ENCODE measurements at regions not wholly inside any gene's neighbourhood (a gene's known extent, or its start where the extent isn't known, plus 50 kb on each side); places are given as distances from the start of the nearest gene placed in this dataset.

- Histone ChIP-seq H2AFZ (ENCODE audit: low read depth, low read length, poor library complexity, severe bottlenecking) (no peak overlapping the region), H3K27me3 (ENCODE audit: insufficient read depth, low read length) (no peaks in the 10 kb centered on the region), H4K20me1 (ENCODE audit: insufficient read depth) (no peaks in the 10 kb centered on the region), H3K4me3 (replicated peaks in 1 of 2; ENCODE audit: low read depth in 1 of 2, low read length in 2 of 2) (no peak overlapping the region), H3K9me3 (ENCODE audit: control insufficient read depth in 1 of 2, insufficient read depth in 1 of 2, low read depth in 1 of 2, low read length in 2 of 2) (no peaks in the 10 kb centered on the region), H3K36me3 (ENCODE audit: control insufficient read depth in 1 of 2, insufficient read depth in 2 of 2, low read length in 2 of 2) (no peaks in the 10 kb centered on the region), H3K9ac (ENCODE audit: low read length) (no peak overlapping the region), H3K9me2 (ENCODE audit: insufficient read depth) (no peaks in the 10 kb centered on the region), H3K27ac (ENCODE audit: low read depth, low read length) (no peak overlapping the region), H3K79me2 (ENCODE audit: insufficient read depth, low read length) (no peaks in the 10 kb centered on the region), H3K4me1 (ENCODE audit: control insufficient read depth in 1 of 2, insufficient read depth in 2 of 2, low read length in 2 of 2) (no peaks in the 10 kb centered on the region), H3K4me2 (ENCODE audit: low read length) (no peak overlapping the region)
- BruUV-seq (replicated peaks): no TSS peak
- DNase-seq (ENCODE audit: low read depth, low spot score) (no peak), ATAC-seq (no peak)
- CTCF ChIA-PET: no interaction called here
- POLR2A ChIA-PET: no interaction called here
- RAD21 ChIA-PET (ENCODE audit: low non-redundant PET in 1 of 2, low total read pairs in 2 of 2, uncharacterized antibody in 2 of 2, unreplicated experiment in 2 of 2): no interaction called here
- no peak for TF ChIP-seq POLR2A (IDR thresholded peaks at IDR 0.05; ENCODE audit: borderline replicate concordance, extremely low read depth, insufficient read depth, insufficient read length)
- TF ChIP-seq EZH2 (IDR thresholded peaks at IDR 0.05): no peak
- TF ChIP-seq JUND (IDR thresholded peaks at IDR 0.05): no peak
- no peak for TF ChIP-seq SP1 (IDR thresholded peaks at IDR 0.05; ENCODE audit: low read depth)
- TF ChIP-seq EZH2phosphoT487 (IDR thresholded peaks at IDR 0.05; ENCODE audit: borderline replicate concordance): no peak
- TF ChIP-seq CTCF (IDR thresholded peaks at IDR 0.05 in 2 of 3, conservative IDR thresholded peaks at IDR 0.05 in 1 of 3; ENCODE audit: borderline replicate concordance in 1 of 3, insufficient read depth in 1 of 3, low read depth in 2 of 3, low read length in 2 of 3): no peak
- intact Hi-C loops (cut with micrococcal nuclease): no loop called here
Measured at GRCh38 chr2:134104754-134105153, 149.1 kb upstream of the MGAT5 start.

GRCh38 chr2:134107402-134107801, 146.5 kb upstream of the MGAT5 start:
- H2AFZ ChIP-seq (ENCODE audit: low read depth, low read length, poor library complexity, severe bottlenecking): no peak overlapping the region
- H3K4me1 ChIP-seq (ENCODE audit: control insufficient read depth in 1 of 2, insufficient read depth in 2 of 2, low read length in 2 of 2): peaks cover 0 to 6% of the 10 kb centered on the region in 2 experiments; a peak in 1 of 4 replicates
- intact Hi-C loops (cut with micrococcal nuclease): no loop called here
- RAD21 ChIA-PET (ENCODE audit: low non-redundant PET in 1 of 2, low total read pairs in 2 of 2, uncharacterized antibody in 2 of 2, unreplicated experiment in 2 of 2): no interaction called here
- H3K36me3 ChIP-seq (ENCODE audit: control insufficient read depth in 1 of 2, insufficient read depth in 2 of 2, low read length in 2 of 2): no peaks in the 10 kb centered on the region
- H3K9me2 ChIP-seq (ENCODE audit: insufficient read depth): no peaks in the 10 kb centered on the region
- no peak overlapping the region for H3K9ac ChIP-seq (ENCODE audit: low read length)
- DNase-seq (ENCODE audit: low read depth, low spot score) (no peak), ATAC-seq (no peak)
- H3K4me3 ChIP-seq (replicated peaks in 1 of 2; ENCODE audit: low read depth in 1 of 2, low read length in 2 of 2): no peak overlapping the region
- TF ChIP-seq RAD21 (IDR thresholded peaks at IDR 0.05; ENCODE audit: low read depth) (no peak), POLR2A (IDR thresholded peaks at IDR 0.05; ENCODE audit: borderline replicate concordance, extremely low read depth, insufficient read depth, insufficient read length) (no peak), POLR2AphosphoS5 (IDR thresholded peaks at IDR 0.05; ENCODE audit: low read depth, low read length) (no peak), REST (IDR thresholded peaks at IDR 0.05; ENCODE audit: low read depth) (no peak), JUND (IDR thresholded peaks at IDR 0.05) (no peak)
- H4K20me1 ChIP-seq (ENCODE audit: insufficient read depth): no peaks in the 10 kb centered on the region
- H3K4me2 ChIP-seq (ENCODE audit: low read length): no peak overlapping the region
- POLR2A ChIA-PET: no interaction called here
- H3K9me3 ChIP-seq (ENCODE audit: control insufficient read depth in 1 of 2, insufficient read depth in 1 of 2, low read depth in 1 of 2, low read length in 2 of 2): no peaks in the 10 kb centered on the region
- BruUV-seq (replicated peaks): no TSS peak
- H3K27me3 ChIP-seq (ENCODE audit: insufficient read depth, low read length): no peaks in the 10 kb centered on the region
- CTCF ChIA-PET: no interaction called here
- H3K79me2 ChIP-seq (ENCODE audit: insufficient read depth, low read length): no peaks in the 10 kb centered on the region
- H3K27ac ChIP-seq (ENCODE audit: low read depth, low read length): no peak overlapping the region
